Gastroesophageal sphincter (tissue), 3 donors: ENCODE measurements at regions not wholly inside any gene's neighbourhood (a gene's known extent, or its start where the extent isn't known, plus 50 kb on each side); places are given as distances from the start of the nearest gene placed in this dataset.

Experiments
- EP300 ChIP-seq: sonication (generic); formaldehyde crosslinking; IDR thresholded peaks from one replicate; pipeline ENCODE4 v1.6.1; 2017; ENCODE audit warnings: antibody characterized with exemption, mild to moderate bottlenecking
- POLR2A ChIP-seq, 2 donors: fragments of 450-650 bp; IDR thresholded peaks; one replicate each; pipeline ENCODE4 v1.6.1; 2017; ENCODE audit warnings: antibody characterized with exemption in 2 of 2, mild to moderate bottlenecking in 2 of 2, moderate library complexity in 1 of 2
- TF ChIP-seq, protein P1 (sequence below), 4 experiments: fragments of 200-600 bp in 2 of 4; fragments of 450-650 bp in 2 of 4; sonication (generic) in 1 of 4; IDR thresholded peaks; one replicate each; pipeline ENCODE4 v1.5.1; 2017 to 2019; ENCODE audit warnings: antibody characterized with exemption in 4 of 4, mild to moderate bottlenecking in 2 of 4, moderate library complexity in 2 of 4

DNA sequence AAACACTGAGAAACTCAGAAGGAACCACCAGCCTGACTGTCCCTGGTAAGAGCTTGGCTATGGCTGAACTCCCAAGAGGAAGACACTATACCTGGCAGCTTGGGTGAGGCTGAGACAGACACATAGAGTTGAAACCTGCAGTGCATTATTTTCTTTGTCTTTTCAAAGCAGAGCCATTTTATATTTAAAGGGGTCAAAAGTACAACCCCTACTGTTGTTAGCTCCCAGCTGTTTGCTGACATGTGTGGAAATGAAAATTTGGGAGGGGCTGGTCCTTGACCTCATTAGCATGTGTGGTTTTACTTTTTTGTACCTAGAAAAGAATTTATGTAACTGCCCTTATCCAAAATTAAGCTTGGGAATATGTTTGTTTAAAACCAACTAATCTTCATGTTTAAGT is 309.0 kb downstream of the RPRM start:
- TF ChIP-seq, protein P1, sequence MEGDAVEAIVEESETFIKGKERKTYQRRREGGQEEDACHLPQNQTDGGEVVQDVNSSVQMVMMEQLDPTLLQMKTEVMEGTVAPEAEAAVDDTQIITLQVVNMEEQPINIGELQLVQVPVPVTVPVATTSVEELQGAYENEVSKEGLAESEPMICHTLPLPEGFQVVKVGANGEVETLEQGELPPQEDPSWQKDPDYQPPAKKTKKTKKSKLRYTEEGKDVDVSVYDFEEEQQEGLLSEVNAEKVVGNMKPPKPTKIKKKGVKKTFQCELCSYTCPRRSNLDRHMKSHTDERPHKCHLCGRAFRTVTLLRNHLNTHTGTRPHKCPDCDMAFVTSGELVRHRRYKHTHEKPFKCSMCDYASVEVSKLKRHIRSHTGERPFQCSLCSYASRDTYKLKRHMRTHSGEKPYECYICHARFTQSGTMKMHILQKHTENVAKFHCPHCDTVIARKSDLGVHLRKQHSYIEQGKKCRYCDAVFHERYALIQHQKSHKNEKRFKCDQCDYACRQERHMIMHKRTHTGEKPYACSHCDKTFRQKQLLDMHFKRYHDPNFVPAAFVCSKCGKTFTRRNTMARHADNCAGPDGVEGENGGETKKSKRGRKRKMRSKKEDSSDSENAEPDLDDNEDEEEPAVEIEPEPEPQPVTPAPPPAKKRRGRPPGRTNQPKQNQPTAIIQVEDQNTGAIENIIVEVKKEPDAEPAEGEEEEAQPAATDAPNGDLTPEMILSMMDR (IDR thresholded peaks at IDR 0.05) = no peak
- TF ChIP-seq POLR2A (IDR thresholded peaks at IDR 0.05) (no peak), EP300 (no peak)
